NCI-H774 (cell line): ENCODE measurements at regions not wholly inside any gene's neighbourhood (a gene's known extent, or its start where the extent isn't known, plus 50 kb on each side); places are given as distances from the start of the nearest gene placed in this dataset.
"Not testable (repeated sequence)": the region's sequence is repeated elsewhere in the genome, so short reads cannot be mapped to it uniquely, and the experiment has no call there.

ENCODE experiments used
- DNase-seq: peaks from one replicate; lab custom pipeline; 2025; lab: John Stamatoyannopoulos, UW

- no peak for DNase-seq
Observed at GRCh38 chr6:6978731-6979130, 129.0 kb upstream of the RREB1 start.

- no peak for DNase-seq
Observed at GRCh38 chr6:6980999-6981597, 126.7 kb upstream of the RREB1 start.

GRCh38 chr6:6981681-6982322 lies 126.0 kb upstream of the RREB1 start:
- DNase-seq = no peak

GRCh38 chr6:6982663-6983062 lies 125.1 kb upstream of the RREB1 start:
- no peak for DNase-seq

- DNase-seq = no peak
Observed at GRCh38 chr6:6984585-6985366, 123.0 kb upstream of the RREB1 start.

- DNase-seq = no peak
Observed at GRCh38 chr6:6986344-6986743, 121.4 kb upstream of the RREB1 start.

GRCh38 chr6:6987749-6988148 lies 120.0 kb upstream of the RREB1 start:
- DNase-seq = no peak

- DNase-seq = not testable (repeated sequence)
Observed at GRCh38 chr6:6990059-6990458, 117.7 kb upstream of the RREB1 start.

GRCh38 chr6:6993503-6994237 lies 114.1 kb upstream of the RREB1 start:
- no peak for DNase-seq

GRCh38 chr6:6994796-6995195 lies 113.0 kb upstream of the RREB1 start:
- DNase-seq = no peak

GRCh38 chr6:6995328-6995727 lies 112.4 kb upstream of the RREB1 start:
- no peak for DNase-seq

- DNase-seq = no peak
Observed at GRCh38 chr6:6996124-6996523, 111.6 kb upstream of the RREB1 start.

- no peak for DNase-seq
Observed at GRCh38 chr6:6997263-6998193, 110.2 kb upstream of the RREB1 start.

- no peak for DNase-seq
Observed at GRCh38 chr6:6998194-6998569, 109.6 kb upstream of the RREB1 start.

- no peak for DNase-seq
Observed at GRCh38 chr6:7000825-7001777, 106.7 kb upstream of the RREB1 start.

- no peak for DNase-seq
Observed at GRCh38 chr6:7003041-7003440, 104.7 kb upstream of the RREB1 start.

GRCh38 chr6:7004581-7005297 lies 103.0 kb upstream of the RREB1 start:
- no peak for DNase-seq

- DNase-seq = no peak
Observed at GRCh38 chr6:7006515-7007191, 101.1 kb upstream of the RREB1 start.

- DNase-seq = no peak
Observed at GRCh38 chr6:7008451-7008988, 99.2 kb upstream of the RREB1 start.
